WTC11 (cell line): ENCODE measurements at regions not wholly inside any gene's neighbourhood (a gene's known extent, or its start where the extent isn't known, plus 50 kb on each side); places are given as distances from the start of the nearest gene placed in this dataset.

Experiments
- ATAC-seq: fragments of 200-7000 bp; cut with Tn5 transposase; 2 replicates; pipeline ENCODE4 v1.10.0; 2021; ENCODE audit warnings: mild to moderate bottlenecking, moderate library complexity
- CTCF ChIA-PET: fragments of 300-600 bp; sonication (Branson Sonifier 250); formaldehyde crosslinking; loops from one replicate; lab custom pipeline; 2021; ENCODE audit warnings: antibody characterized with exemption; lab: Charles Lee
- POLR2A ChIA-PET: fragments of 350-600 bp; sonication (Branson Sonifier 250); formaldehyde crosslinking; loops from one replicate; lab custom pipeline; 2021; ENCODE audit warnings: antibody characterized with exemption; lab: Charles Lee
- DNase-seq: peaks from one replicate; pipeline ENCODE4 v3.0.0; 2021; ENCODE audit warnings: low spot score
- H3K27ac Mint-ChIP-seq: 2 replicates; pipeline ENCODE4 v1.8.0; 2021; ENCODE audit warnings: mixed read lengths
- H3K27me3 Mint-ChIP-seq: 2 replicates; pipeline ENCODE4 v1.8.0; 2021; ENCODE audit warnings: low read depth, mild to moderate bottlenecking, moderate library complexity, mixed read lengths
- H3K36me3 Mint-ChIP-seq: 2 replicates; pipeline ENCODE4 v1.8.0; 2021; ENCODE audit warnings: mixed read lengths
- H3K4me1 Mint-ChIP-seq: 2 replicates; pipeline ENCODE4 v1.8.0; 2022; ENCODE audit warnings: mixed read lengths
- H3K4me3 Mint-ChIP-seq: 2 replicates; pipeline ENCODE4 v1.8.0; 2021; ENCODE audit warnings: mild to moderate bottlenecking, moderate library complexity, mixed read lengths
- H3K9me3 Mint-ChIP-seq: 2 replicates; pipeline ENCODE4 v1.8.0; 2021; ENCODE audit warnings: mixed read lengths
- E2F1 ChIP-seq: sonication (generic); formaldehyde crosslinking; IDR thresholded peaks from 2 replicates; pipeline ENCODE4 v1.8.0; 2022; ENCODE audit warnings: mild to moderate bottlenecking, missing genetic modification reagents
- E2F5 ChIP-seq: sonication (generic); formaldehyde crosslinking; IDR thresholded peaks from 2 replicates; pipeline ENCODE4 v1.8.1; 2022; ENCODE audit warnings: mild to moderate bottlenecking, moderate library complexity, missing genetic modification reagents
- ESRRA ChIP-seq: sonication (generic); formaldehyde crosslinking; IDR thresholded peaks from 2 replicates; pipeline ENCODE4 v1.8.1; 2022; ENCODE audit warnings: mild to moderate bottlenecking, missing genetic modification reagents, borderline replicate concordance
- FOXJ3 ChIP-seq: sonication (generic); formaldehyde crosslinking; IDR thresholded peaks from 2 replicates; pipeline ENCODE4 v1.9.0; 2021; ENCODE audit warnings: missing genetic modification reagents, mild to moderate bottlenecking, borderline replicate concordance
- FOXK1 ChIP-seq: sonication (generic); formaldehyde crosslinking; IDR thresholded peaks from 2 replicates; pipeline ENCODE4 v1.8.0; 2022; ENCODE audit warnings: mild to moderate bottlenecking, moderate library complexity, missing genetic modification reagents
- GRHL2 ChIP-seq: fragments of 250-450 bp; sonication (Bioruptor Pico); IDR thresholded peaks from 2 replicates; pipeline ENCODE4 v1.8.0; 2022; ENCODE audit warnings: mild to moderate bottlenecking, moderate library complexity; ENCODE audit not compliant: insufficient replicate concordance, severe bottlenecking
- IRF2 ChIP-seq: sonication (generic); formaldehyde crosslinking; IDR thresholded peaks from 2 replicates; pipeline ENCODE4 v1.8.0; 2022; ENCODE audit warnings: low read depth, missing genetic modification reagents, borderline replicate concordance
- MLX ChIP-seq: sonication (generic); formaldehyde crosslinking; IDR thresholded peaks from 2 replicates; pipeline ENCODE4 v1.8.1; 2023; ENCODE audit warnings: mild to moderate bottlenecking, missing genetic modification reagents, moderate library complexity
- NR3C1 ChIP-seq: sonication (generic); formaldehyde crosslinking; conservative IDR thresholded peaks from 2 replicates; pipeline ENCODE4 v1.8.1; 2023; ENCODE audit warnings: low read depth, mild to moderate bottlenecking, missing genetic modification reagents
- TEAD1 ChIP-seq: sonication (generic); formaldehyde crosslinking; IDR thresholded peaks from 2 replicates; pipeline ENCODE4 v1.8.0; 2022; ENCODE audit warnings: mild to moderate bottlenecking, missing genetic modification reagents
- ZMAT4 ChIP-seq: fragments of 250-450 bp; sonication (Bioruptor Pico); IDR thresholded peaks from 2 replicates; pipeline ENCODE4 v1.9.0; 2021; ENCODE audit warnings: mild to moderate bottlenecking
- ZNF121 ChIP-seq: sonication (generic); formaldehyde crosslinking; IDR thresholded peaks from 2 replicates; pipeline ENCODE4 v1.8.0; 2023; ENCODE audit warnings: missing genetic modification reagents
- ZNF396 ChIP-seq: fragments of 250-450 bp; sonication (Bioruptor Pico); IDR thresholded peaks from 2 replicates; pipeline ENCODE4 v1.8.0; 2021; ENCODE audit warnings: mild to moderate bottlenecking, moderate library complexity, borderline replicate concordance
- ZNF671 ChIP-seq: fragments of 250-450 bp; sonication (Bioruptor Pico); IDR thresholded peaks from 2 replicates; pipeline ENCODE4 v1.8.0; 2021; ENCODE audit warnings: mild to moderate bottlenecking
- TF ChIP-seq, protein P1 (sequence below): sonication (generic); formaldehyde crosslinking; IDR thresholded peaks from 2 replicates; pipeline ENCODE4 v1.8.0; 2023; ENCODE audit warnings: mild to moderate bottlenecking, missing genetic modification reagents
- TF ChIP-seq, protein P2 (sequence below): sonication (generic); formaldehyde crosslinking; IDR thresholded peaks from 2 replicates; pipeline ENCODE4 v1.8.1; 2022; ENCODE audit warnings: low read depth, mild to moderate bottlenecking, moderate library complexity, missing genetic modification reagents, borderline replicate concordance
- TF ChIP-seq, protein P3 (sequence below): sonication (generic); formaldehyde crosslinking; IDR thresholded peaks from 2 replicates; pipeline ENCODE4 v1.8.0; 2022; ENCODE audit warnings: mild to moderate bottlenecking, missing genetic modification reagents
- TF ChIP-seq, protein P4 (sequence below): fragments of 250-450 bp; sonication (Bioruptor Pico); IDR thresholded peaks from 2 replicates; pipeline ENCODE4 v1.8.0; 2021; ENCODE audit warnings: mild to moderate bottlenecking

GRCh38 chr5:90338712-90339372, 70.7 kb downstream of the CETN3 start:
- POLR2A ChIA-PET = no interaction called here
- Mint-ChIP-seq H3K9me3 (peaks cover 3% of the 10 kb centered on the region), H3K27ac (no peak overlapping the region), H3K4me3 (no peak overlapping the region), H3K36me3 (no peaks in the 10 kb centered on the region), H3K27me3 (no peaks in the 10 kb centered on the region), H3K4me1 (peaks cover 11% of the 10 kb centered on the region)
- TF ChIP-seq ZNF121 (no peak), TEAD1 (no peak), ZNF396 (CRISPR knock-in tag) (no peak), ESRRA (CRISPR knock-in tag) (no peak), IRF2 (CRISPR knock-in tag) (no peak), E2F1 (no peak), E2F5 (CRISPR knock-in tag) (no peak), NR3C1 (CRISPR knock-in tag) (no peak), ZMAT4 (CRISPR knock-in tag) (no peak)
- TF ChIP-seq, protein P1, sequence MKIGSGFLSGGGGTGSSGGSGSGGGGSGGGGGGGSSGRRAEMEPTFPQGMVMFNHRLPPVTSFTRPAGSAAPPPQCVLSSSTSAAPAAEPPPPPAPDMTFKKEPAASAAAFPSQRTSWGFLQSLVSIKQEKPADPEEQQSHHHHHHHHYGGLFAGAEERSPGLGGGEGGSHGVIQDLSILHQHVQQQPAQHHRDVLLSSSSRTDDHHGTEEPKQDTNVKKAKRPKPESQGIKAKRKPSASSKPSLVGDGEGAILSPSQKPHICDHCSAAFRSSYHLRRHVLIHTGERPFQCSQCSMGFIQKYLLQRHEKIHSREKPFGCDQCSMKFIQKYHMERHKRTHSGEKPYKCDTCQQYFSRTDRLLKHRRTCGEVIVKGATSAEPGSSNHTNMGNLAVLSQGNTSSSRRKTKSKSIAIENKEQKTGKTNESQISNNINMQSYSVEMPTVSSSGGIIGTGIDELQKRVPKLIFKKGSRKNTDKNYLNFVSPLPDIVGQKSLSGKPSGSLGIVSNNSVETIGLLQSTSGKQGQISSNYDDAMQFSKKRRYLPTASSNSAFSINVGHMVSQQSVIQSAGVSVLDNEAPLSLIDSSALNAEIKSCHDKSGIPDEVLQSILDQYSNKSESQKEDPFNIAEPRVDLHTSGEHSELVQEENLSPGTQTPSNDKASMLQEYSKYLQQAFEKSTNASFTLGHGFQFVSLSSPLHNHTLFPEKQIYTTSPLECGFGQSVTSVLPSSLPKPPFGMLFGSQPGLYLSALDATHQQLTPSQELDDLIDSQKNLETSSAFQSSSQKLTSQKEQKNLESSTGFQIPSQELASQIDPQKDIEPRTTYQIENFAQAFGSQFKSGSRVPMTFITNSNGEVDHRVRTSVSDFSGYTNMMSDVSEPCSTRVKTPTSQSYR (CRISPR knock-in tag) = no peak
- TF ChIP-seq, protein P2, sequence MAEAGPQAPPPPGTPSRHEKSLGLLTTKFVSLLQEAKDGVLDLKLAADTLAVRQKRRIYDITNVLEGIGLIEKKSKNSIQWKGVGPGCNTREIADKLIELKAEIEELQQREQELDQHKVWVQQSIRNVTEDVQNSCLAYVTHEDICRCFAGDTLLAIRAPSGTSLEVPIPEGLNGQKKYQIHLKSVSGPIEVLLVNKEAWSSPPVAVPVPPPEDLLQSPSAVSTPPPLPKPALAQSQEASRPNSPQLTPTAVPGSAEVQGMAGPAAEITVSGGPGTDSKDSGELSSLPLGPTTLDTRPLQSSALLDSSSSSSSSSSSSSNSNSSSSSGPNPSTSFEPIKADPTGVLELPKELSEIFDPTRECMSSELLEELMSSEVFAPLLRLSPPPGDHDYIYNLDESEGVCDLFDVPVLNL (CRISPR knock-in tag) = no peak
- TF ChIP-seq, protein P3, sequence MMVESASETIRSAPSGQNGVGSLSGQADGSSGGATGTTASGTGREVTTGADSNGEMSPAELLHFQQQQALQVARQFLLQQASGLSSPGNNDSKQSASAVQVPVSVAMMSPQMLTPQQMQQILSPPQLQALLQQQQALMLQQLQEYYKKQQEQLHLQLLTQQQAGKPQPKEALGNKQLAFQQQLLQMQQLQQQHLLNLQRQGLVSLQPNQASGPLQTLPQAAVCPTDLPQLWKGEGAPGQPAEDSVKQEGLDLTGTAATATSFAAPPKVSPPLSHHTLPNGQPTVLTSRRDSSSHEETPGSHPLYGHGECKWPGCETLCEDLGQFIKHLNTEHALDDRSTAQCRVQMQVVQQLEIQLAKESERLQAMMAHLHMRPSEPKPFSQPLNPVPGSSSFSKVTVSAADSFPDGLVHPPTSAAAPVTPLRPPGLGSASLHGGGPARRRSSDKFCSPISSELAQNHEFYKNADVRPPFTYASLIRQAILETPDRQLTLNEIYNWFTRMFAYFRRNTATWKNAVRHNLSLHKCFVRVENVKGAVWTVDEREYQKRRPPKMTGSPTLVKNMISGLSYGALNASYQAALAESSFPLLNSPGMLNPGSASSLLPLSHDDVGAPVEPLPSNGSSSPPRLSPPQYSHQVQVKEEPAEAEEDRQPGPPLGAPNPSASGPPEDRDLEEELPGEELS (CRISPR knock-in tag) = no peak
- TF ChIP-seq, protein P4, sequence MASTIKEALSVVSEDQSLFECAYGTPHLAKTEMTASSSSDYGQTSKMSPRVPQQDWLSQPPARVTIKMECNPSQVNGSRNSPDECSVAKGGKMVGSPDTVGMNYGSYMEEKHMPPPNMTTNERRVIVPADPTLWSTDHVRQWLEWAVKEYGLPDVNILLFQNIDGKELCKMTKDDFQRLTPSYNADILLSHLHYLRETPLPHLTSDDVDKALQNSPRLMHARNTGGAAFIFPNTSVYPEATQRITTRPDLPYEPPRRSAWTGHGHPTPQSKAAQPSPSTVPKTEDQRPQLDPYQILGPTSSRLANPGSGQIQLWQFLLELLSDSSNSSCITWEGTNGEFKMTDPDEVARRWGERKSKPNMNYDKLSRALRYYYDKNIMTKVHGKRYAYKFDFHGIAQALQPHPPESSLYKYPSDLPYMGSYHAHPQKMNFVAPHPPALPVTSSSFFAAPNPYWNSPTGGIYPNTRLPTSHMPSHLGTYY (CRISPR knock-in tag) = no peak
- CTCF ChIA-PET = interaction anchor here (1.0 kb wide), 1 partner anchor 34 kb away, joined by 3 read pairs; no protein-coding TSS in a partner anchor
- ATAC-seq (no peak), DNase-seq (no peak)

DNA sequence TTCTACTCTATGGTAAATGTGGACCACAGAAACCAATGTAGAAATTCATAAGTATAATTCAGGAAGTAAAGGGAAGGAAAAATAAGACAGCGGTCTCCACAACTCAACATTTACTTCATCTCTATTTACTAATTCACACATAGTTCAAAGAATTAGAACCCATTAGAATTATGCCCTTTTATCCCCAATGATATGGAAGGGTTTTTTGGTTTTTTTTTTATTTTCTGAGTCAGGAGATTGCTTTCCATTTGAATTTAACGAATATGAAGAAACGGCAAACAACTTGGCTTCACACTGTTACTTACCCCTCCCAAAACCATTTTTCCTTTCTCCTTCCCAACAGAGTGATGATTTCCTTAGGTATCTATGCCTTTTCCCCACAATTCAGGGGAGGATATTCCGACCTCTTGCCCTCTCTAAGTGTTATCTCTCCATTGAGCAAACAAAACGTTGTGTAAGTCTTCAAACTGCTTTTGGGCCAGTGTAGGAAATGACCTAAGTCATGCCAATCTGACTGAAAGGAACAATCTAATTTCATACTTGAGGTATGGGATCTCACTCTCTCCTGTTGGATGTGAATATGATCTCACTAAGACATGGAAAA, 72.0 kb downstream of the CETN3 start:
- CTCF ChIA-PET = no interaction called here
- no peaks in the 10 kb centered on the region for H3K27me3 Mint-ChIP-seq

More for the DNA sequence above, 72.0 kb downstream of the CETN3 start:
- POLR2A ChIA-PET = no interaction called here
- Mint-ChIP-seq H3K36me3 (no peaks in the 10 kb centered on the region), H3K4me3 (no peak overlapping the region), H3K4me1 (peaks cover 10% of the 10 kb centered on the region), H3K9me3 (no peaks in the 10 kb centered on the region), H3K27ac (no peak overlapping the region)
- no peak for ATAC-seq
- TF ChIP-seq FOXJ3 (CRISPR knock-in tag) (no peak), NR3C1 (CRISPR knock-in tag) (no peak), FOXK1 (CRISPR knock-in tag) (no peak), ZNF396 (CRISPR knock-in tag) (no peak), MLX (CRISPR knock-in tag) (no peak), GRHL2 (CRISPR knock-in tag) (no peak), ZNF671 (CRISPR knock-in tag) (no peak)
- TF ChIP-seq, all 79 proteins: peak for 0
- no peak for DNase-seq
